Fibroblast of pulmonary artery (primary cell): ENCODE measurements at regions not wholly inside any gene's neighbourhood (a gene's known extent, or its start where the extent isn't known, plus 50 kb on each side); places are given as distances from the start of the nearest gene placed in this dataset.
"Not testable (repeated sequence)": the region's sequence is repeated elsewhere in the genome, so short reads cannot be mapped to it uniquely, and the experiment has no call there.

Experiments used
- DNase-seq: peaks from one replicate; pipeline ENCODE4 v3.0.0-alpha.2; 2010; ENCODE audit warnings: low read depth
- H3K4me3 ChIP-seq: replicated peaks from 2 replicates; pipeline ENCODE4 v1.5.1; 2011; ENCODE audit warnings: low read depth, mild to moderate bottlenecking, control low read depth, low read length, moderate library complexity
- CTCF ChIP-seq: IDR thresholded peaks from 2 replicates; pipeline ENCODE4 v1.5.1; 2011; ENCODE audit warnings: mild to moderate bottlenecking, control low read depth, low read length, inconsistent platforms; ENCODE audit errors: missing control alignments

- DNase-seq: no peak
- H3K4me3 ChIP-seq: no peak overlapping the region
- no peak for TF ChIP-seq CTCF
Measured at GRCh38 chr4:128428397-128428796, 140.8 kb upstream of the PGRMC2 start.

- TF ChIP-seq CTCF: peak; percentile 63
- H3K4me3 ChIP-seq: peak overlapping the region; percentile 2
- peak; percentile 86 for DNase-seq
Measured at GRCh38 chr4:128427832-128428366, 140.3 kb upstream of the PGRMC2 start.

GRCh38 chr4:128424527-128425497 lies 137.2 kb upstream of the PGRMC2 start:
- peak; percentile 78 for DNase-seq
- no peak for TF ChIP-seq CTCF

GRCh38 chr4:128422296-128422695 lies 134.7 kb upstream of the PGRMC2 start:
- DNase-seq: not testable (repeated sequence)

More at GRCh38 chr4:128424527-128425497, 137.2 kb upstream of the PGRMC2 start:
- no peak overlapping the region for H3K4me3 ChIP-seq

GRCh38 chr4:128416921-128417320 lies 129.3 kb upstream of the PGRMC2 start:
- no peak overlapping the region for H3K4me3 ChIP-seq
- TF ChIP-seq CTCF: no peak
- peak; percentile 51 for DNase-seq

More at GRCh38 chr4:128422296-128422695, 134.7 kb upstream of the PGRMC2 start:
- not testable (repeated sequence) for H3K4me3 ChIP-seq

- no peak for DNase-seq
- no peak overlapping the region for H3K4me3 ChIP-seq
- no peak for TF ChIP-seq CTCF
Measured at GRCh38 chr4:128410037-128410436, 122.4 kb upstream of the PGRMC2 start.

- DNase-seq: no peak
- TF ChIP-seq CTCF: no peak
- no peak overlapping the region for H3K4me3 ChIP-seq
Measured at GRCh38 chr4:128403586-128403985, 116.0 kb upstream of the PGRMC2 start.
